GM18867 (cell line): ENCODE measurements at regions not wholly inside any gene's neighbourhood (a gene's known extent, or its start where the extent isn't known, plus 50 kb on each side); places are given as distances from the start of the nearest gene placed in this dataset.

ENCODE experiments used
- ATAC-seq: cut with Tn5 transposase; IDR thresholded peaks from one replicate; pipeline ENCODE4 v1.9.1; 2021; ENCODE audit warnings: mild to moderate bottlenecking, moderate library complexity; ENCODE audit not compliant: unreplicated experiment

DNA sequence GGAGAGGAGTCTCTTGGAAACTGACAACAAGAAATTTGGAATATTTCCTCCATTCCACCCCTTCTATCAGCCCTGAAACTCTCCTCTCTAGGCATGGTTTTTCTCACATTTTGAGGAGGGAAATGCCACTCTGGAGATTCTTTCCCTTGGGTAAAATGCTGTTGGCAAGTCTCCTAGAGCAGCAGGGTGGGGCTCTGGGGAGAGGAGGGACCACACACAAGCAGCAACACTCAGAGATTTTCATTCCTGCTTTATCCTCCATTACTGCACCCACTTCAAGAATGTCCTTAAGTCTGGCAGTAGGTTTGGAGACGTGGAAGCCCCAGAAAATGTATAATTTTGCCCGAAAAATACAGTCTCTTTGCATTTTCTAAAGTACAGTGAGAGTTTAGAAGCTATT, 130.8 kb upstream of the FLRT2 start:
- ATAC-seq: no peak

DNA sequence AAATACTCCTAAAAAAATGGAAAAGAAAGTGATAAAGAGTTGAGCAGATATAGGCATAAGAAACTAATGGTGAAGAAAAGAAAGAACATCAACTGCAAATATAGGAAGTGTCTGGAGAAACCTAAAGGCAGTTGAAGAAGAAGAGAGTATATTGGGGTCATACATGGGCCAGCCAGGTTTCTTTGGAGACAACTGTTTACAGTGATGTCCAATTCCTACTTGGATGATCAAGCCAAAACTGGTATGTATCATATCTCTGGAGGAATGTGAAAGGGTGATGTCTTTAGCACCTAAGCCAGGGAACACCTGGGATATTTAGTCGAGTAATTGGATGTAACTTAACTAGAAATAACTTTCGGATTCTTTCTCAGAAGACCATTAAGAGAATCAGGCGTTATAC, 129.3 kb upstream of the FLRT2 start:
- ATAC-seq: no peak

GRCh38 chr14:85401384-85401783, 128.6 kb upstream of the FLRT2 start:
- no peak for ATAC-seq

GRCh38 chr14:85402569-85403162, 127.3 kb upstream of the FLRT2 start:
- ATAC-seq: no peak

GRCh38 chr14:85409481-85410210, 120.3 kb upstream of the FLRT2 start:
- no peak for ATAC-seq

DNA sequence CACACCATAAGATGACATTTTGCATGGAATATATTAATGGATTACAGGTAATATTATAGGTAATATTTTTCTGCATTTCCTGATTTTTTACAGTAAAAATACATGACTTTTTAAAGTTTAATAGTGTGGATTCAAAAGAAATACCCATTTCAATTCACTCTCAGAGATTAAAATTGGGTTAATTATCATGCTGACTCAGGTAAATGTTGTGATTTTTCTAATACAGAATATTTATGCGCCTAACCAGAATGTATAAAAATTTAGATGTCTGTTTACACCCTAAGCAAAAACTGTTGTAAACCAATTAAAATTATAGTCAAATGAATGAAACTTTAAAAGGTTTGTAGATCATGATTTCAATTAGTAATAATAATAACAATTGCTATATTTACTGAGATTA, 117.2 kb upstream of the FLRT2 start:
- ATAC-seq: no peak

GRCh38 chr14:85413836-85414526, 116.0 kb upstream of the FLRT2 start:
- ATAC-seq: no peak

DNA sequence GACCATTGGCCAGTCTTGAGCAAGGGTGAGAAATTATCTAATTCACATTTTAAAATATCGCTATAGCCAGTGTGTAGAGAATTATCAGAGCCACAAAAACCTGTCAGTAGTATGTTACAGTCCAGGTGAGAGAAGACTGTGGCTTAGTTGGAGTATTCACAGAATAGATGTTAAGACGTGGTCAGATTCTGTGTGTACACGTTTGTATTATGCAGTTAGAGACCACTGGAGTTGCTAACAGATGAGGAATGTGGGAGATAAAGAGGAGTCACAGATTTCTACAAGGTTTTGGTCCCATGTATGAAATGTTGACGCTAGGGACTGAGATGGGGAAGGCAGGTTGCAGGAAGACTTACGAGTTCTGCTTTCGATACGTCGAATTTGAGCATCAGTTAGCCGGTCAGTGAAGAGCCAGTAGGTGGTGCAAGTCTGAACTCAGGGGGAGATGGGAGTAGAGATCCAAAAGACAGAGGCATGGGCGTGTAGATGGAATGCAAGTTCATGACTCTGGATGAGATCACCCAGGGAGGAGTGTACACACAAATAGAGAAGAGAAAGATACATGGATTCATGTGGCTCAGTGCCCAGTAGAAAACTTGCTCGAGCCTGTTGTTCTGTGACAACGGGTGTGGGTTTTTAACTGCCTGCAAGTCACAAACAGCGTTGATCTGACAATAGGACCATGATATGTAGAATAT, 114.8 kb upstream of the FLRT2 start:
- ATAC-seq: no peak

GRCh38 chr14:85416771-85417170, 113.2 kb upstream of the FLRT2 start:
- ATAC-seq: no peak

DNA sequence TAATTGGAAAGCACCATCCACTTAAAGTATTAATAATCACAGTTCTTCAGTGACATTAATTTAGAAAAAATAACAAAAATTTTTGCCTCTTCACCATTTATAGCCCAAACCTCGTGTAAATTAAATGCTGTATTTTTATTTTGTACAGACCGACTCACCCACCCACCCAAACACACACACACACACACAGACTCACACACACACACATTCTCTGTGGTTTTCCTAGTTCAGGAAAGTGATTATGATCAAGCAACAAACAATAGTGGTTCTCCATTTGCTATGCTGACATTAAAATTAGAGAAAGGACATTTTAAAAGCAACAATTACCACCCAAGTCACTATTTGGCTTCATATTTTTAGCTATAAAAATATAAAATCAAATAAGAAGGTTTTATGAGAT, 112.5 kb upstream of the FLRT2 start:
- ATAC-seq: no peak

GRCh38 chr14:85418721-85419120, 111.2 kb upstream of the FLRT2 start:
- ATAC-seq: no peak

- ATAC-seq: no peak
Measured at GRCh38 chr14:85420278-85420677, 109.7 kb upstream of the FLRT2 start.

- ATAC-seq: no peak
Measured at GRCh38 chr14:85420707-85421106, 109.2 kb upstream of the FLRT2 start.

- no peak for ATAC-seq
Measured at GRCh38 chr14:85421186-85421877, 108.6 kb upstream of the FLRT2 start.

DNA sequence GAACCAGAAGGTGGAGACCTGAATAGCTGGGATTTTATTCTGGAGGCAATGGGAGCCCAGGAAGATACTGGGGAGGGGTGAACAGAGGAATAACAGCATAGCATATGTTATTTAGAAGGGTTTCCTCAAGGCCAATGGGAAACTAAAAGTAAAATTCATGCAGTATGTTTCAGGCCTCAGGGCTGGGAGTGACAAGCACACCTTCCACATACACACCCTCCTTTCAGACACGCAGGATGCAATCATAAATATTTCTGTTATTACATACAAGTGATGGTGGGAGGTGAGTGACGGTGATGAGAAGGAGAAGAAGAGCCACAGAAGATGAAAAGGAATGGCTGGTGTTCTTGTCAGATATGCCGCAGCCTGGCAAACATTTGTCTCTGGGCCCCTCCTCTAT, 106.1 kb upstream of the FLRT2 start:
- ATAC-seq: no peak

GRCh38 chr14:85425507-85425906, 104.4 kb upstream of the FLRT2 start:
- no peak for ATAC-seq

- no peak for ATAC-seq
Measured at GRCh38 chr14:85426068-85426935, 103.6 kb upstream of the FLRT2 start.

- no peak for ATAC-seq
Measured at GRCh38 chr14:85428926-85429325, 101.0 kb upstream of the FLRT2 start.

DNA sequence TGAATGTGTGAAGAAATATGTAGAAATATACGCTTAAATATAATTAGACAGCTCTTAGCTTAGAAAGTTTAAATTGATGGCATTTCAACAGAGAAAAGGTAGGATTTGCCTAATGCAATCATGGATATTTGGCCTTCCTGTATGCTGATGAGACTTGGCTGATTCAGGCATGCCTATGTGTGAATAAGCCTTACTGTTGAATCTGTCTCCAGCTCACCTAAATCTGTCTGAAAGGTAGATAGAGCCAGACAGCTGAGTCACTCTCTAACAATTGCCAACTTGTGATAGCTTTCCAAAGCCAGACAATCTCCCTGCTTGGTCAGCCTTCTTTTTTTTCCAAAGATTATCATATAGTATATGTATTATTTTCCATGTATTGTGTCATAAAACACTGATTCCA, 92.8 kb upstream of the FLRT2 start:
- ATAC-seq: no peak

DNA sequence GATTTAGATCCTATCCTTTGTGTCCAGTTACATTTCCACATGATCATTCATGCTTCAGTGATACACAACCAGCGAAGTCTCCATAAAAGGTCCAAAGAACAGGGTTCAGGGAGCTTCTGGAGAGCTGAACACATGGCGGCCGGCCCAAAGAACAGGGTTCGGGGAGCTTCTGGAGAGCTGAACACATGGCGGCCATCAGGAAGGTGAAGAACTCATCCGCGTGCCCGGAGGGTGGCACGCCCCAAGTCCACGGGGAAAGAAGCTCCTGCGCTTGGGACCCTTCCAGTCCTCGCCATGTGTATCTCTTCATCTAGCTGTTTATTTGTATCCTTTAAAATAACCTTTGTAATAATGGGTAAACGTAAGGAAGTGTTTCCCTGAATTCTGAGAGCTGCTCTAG, 91.9 kb upstream of the FLRT2 start:
- no peak for ATAC-seq
